ENCODE measurements at regions not wholly inside any gene's neighbourhood (a gene's known extent, or its start where the extent isn't known, plus 50 kb on each side); places are given as distances from the start of the nearest gene placed in this dataset.

- TF ChIP-seq, protein P1, sequence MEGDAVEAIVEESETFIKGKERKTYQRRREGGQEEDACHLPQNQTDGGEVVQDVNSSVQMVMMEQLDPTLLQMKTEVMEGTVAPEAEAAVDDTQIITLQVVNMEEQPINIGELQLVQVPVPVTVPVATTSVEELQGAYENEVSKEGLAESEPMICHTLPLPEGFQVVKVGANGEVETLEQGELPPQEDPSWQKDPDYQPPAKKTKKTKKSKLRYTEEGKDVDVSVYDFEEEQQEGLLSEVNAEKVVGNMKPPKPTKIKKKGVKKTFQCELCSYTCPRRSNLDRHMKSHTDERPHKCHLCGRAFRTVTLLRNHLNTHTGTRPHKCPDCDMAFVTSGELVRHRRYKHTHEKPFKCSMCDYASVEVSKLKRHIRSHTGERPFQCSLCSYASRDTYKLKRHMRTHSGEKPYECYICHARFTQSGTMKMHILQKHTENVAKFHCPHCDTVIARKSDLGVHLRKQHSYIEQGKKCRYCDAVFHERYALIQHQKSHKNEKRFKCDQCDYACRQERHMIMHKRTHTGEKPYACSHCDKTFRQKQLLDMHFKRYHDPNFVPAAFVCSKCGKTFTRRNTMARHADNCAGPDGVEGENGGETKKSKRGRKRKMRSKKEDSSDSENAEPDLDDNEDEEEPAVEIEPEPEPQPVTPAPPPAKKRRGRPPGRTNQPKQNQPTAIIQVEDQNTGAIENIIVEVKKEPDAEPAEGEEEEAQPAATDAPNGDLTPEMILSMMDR (IDR thresholded peaks at IDR 0.05): no peak
- TF ChIP-seq POLR2A (IDR thresholded peaks at IDR 0.05): no peak
- TF ChIP-seq EP300 (IDR thresholded peaks at IDR 0.05): no peak
- no peak for TF ChIP-seq POLR2AphosphoS5 (IDR thresholded peaks at IDR 0.05)
Measured at GRCh38 chr5:89286320-89286719, 403.3 kb upstream of the MEF2C start.

All from stomach (tissue), 4 donors.